ENCODE measurements at regions not wholly inside any gene's neighbourhood (a gene's known extent, or its start where the extent isn't known, plus 50 kb on each side); places are given as distances from the start of the nearest gene placed in this dataset.

DNA sequence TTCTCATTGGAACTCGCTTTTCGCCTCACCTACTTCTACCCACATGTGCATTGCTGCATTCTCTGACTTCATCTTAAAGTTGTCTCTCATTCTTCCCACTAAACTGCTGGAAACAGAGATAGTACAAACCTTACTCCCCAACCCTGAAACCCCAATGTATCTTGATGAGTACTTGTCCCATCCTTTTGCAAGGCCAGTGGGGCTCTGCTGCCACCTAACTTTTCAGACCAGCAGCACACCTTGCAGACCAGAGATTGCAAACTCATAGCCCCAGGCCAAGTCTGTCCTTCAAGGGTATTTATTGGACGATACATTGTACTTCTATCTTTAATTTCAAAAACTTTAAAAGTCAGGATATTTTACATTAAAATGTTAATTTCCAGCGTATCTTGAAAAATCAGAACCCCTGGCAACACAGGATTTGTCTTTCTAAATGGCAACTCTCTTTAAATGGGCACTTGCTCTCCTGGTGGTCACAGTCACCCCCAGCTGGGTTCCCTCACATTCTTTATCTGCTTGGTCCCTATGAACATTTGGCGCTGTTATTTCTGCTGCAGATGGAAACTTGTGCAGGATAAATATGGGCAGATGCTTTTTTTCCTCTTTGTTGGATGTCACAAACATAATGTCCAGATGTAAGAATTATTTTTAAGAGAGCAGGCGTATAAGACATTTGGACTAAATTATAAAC, 83.9 kb downstream of the SOD2 start:
- no peak for TF ChIP-seq GABPB1 (CRISPR knock-in tag; IDR thresholded peaks at IDR 0.05)
- no peak for TF ChIP-seq MYC (IDR thresholded peaks at IDR 0.05; ENCODE audit: low read depth, low read length)
- no peak for TF ChIP-seq MYC (CRISPR knock-in tag; IDR thresholded peaks at IDR 0.05; ENCODE audit: borderline replicate concordance, low read depth)
- no peak for TF ChIP-seq POU5F1 (IDR thresholded peaks at IDR 0.05; ENCODE audit: borderline replicate concordance, low read depth, low read length, partially characterized antibody)
- no peak for TF ChIP-seq TAF7 (tag; IDR thresholded peaks at IDR 0.05)
- TF ChIP-seq ZNF707 (CRISPR knock-in tag; conservative IDR thresholded peaks at IDR 0.05) = no peak
- TF ChIP-seq FOXK2 (conservative IDR thresholded peaks at IDR 0.05 in 1 of 2, IDR thresholded peaks at IDR 0.05 in 1 of 2; ENCODE audit: low read depth in 2 of 2) = no peak
- TF ChIP-seq, protein P1, sequence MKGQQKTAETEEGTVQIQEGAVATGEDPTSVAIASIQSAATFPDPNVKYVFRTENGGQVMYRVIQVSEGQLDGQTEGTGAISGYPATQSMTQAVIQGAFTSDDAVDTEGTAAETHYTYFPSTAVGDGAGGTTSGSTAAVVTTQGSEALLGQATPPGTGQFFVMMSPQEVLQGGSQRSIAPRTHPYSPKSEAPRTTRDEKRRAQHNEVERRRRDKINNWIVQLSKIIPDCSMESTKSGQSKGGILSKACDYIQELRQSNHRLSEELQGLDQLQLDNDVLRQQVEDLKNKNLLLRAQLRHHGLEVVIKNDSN (CRISPR knock-in tag; IDR thresholded peaks at IDR 0.05) = no peak
- no peak for TF ChIP-seq TRIM28 (IDR thresholded peaks at IDR 0.05)

Data from K562 (cell line).